SK-N-SH (cell line): ENCODE measurements at regions not wholly inside any gene's neighbourhood (a gene's known extent, or its start where the extent isn't known, plus 50 kb on each side); places are given as distances from the start of the nearest gene placed in this dataset.

Experiments used
- CTCF ChIA-PET: fragments of 300-600, 350-600 bp; formaldehyde crosslinking; extraction: SDS; loops from one replicate; lab custom pipeline; 2021; lab: Yijun Ruan, JAX
- POLR2A ChIA-PET: fragments of 350-600 bp; sonication (Branson Sonifier 250); formaldehyde crosslinking; extraction: SDS; loops from one replicate; lab custom pipeline; 2020; ENCODE audit warnings: antibody characterized with exemption, inconsistent platforms; lab: Yijun Ruan, JAX
- DNase-seq: peaks from one replicate; pipeline ENCODE4 v3.0.0; 2012
- H2AFZ ChIP-seq: fragments of 200-600 bp; sonication (generic); 2 replicates; pipeline ENCODE4 v1.8.1; 2016; ENCODE audit warnings: antibody characterized with exemption, mild to moderate bottlenecking, low read depth
- H3F3A ChIP-seq: fragments of 200-600 bp; sonication (generic); replicated peaks from 2 replicates; pipeline ENCODE3; 2016; ENCODE audit warnings: antibody characterized with exemption, mild to moderate bottlenecking; ENCODE audit not compliant: insufficient read depth
- H3K27ac ChIP-seq, 2 experiments: fragments of 200-500 bp in 1 of 2; fragments of 200-600 bp in 1 of 2; sonication (Bioruptor generic) in 1 of 2; sonication (generic), shearing (Covaris generic) in 1 of 2; 2 replicates each; pipeline versions ENCODE4 v1.5.1 to v1.6.1; 2014 to 2016; ENCODE audit warnings: low read depth in 2 of 2, inconsistent platforms in 1 of 2, low read length in 1 of 2, mild to moderate bottlenecking in 1 of 2, mixed read lengths in 1 of 2
- H3K27me3 ChIP-seq: fragments of 200-600 bp; sonication (generic), shearing (Covaris generic); 2 replicates; pipeline ENCODE4 v1.6.1; 2016; ENCODE audit warnings: mixed run types; ENCODE audit not compliant: insufficient read depth
- H3K36me3 ChIP-seq, 2 experiments: fragments of 200-500 bp in 1 of 2; fragments of 200-600 bp in 1 of 2; sonication (Bioruptor generic) in 1 of 2; sonication (generic) in 1 of 2; replicated peaks in 1 of 2; 2 replicates each; pipeline versions ENCODE3 to v1.5.1; 2014 to 2016; ENCODE audit warnings: low read length in 1 of 2, mild to moderate bottlenecking in 1 of 2; ENCODE audit not compliant: insufficient read depth in 2 of 2, control insufficient read depth in 1 of 2
- H3K4me1 ChIP-seq, 2 experiments: fragments of 200-500 bp in 1 of 2; fragments of 200-600 bp in 1 of 2; sonication (Bioruptor generic) in 1 of 2; sonication (generic), shearing (Covaris generic) in 1 of 2; 2 replicates each; pipeline versions ENCODE4 v1.5.1 to v1.6.1; 2014 to 2016; ENCODE audit warnings: low read depth in 1 of 2, low read length in 1 of 2, mixed run types in 1 of 2; ENCODE audit not compliant: insufficient read depth in 2 of 2, control insufficient read depth in 1 of 2
- H3K4me2 ChIP-seq: fragments of 200-600 bp; sonication (generic), shearing (Covaris generic); 2 replicates; pipeline ENCODE4 v1.6.1; 2017; ENCODE audit warnings: mixed run types
- H3K4me3 ChIP-seq, 2 experiments: fragments of 200-500 bp in 1 of 2; fragments of 200-600 bp in 1 of 2; sonication (Bioruptor generic) in 1 of 2; sonication (generic), shearing (Covaris generic) in 1 of 2; 2 replicates each; pipeline versions ENCODE4 v1.5.1 to v1.8.1; 2014 to 2016; ENCODE audit warnings: low read depth in 2 of 2, inconsistent platforms in 1 of 2, low read length in 1 of 2, mild to moderate bottlenecking in 1 of 2, mixed read lengths in 1 of 2, moderate library complexity in 1 of 2
- H3K79me2 ChIP-seq: fragments of 200-600 bp; sonication (generic); 2 replicates; pipeline ENCODE4 v1.8.1; 2017; ENCODE audit warnings: mild to moderate bottlenecking; ENCODE audit not compliant: insufficient read depth
- H3K9ac ChIP-seq: fragments of 200-600 bp; sonication (generic); 2 replicates; pipeline ENCODE4 v1.6.1; 2017; ENCODE audit warnings: mixed run types
- H3K9me2 ChIP-seq: fragments of 200-600 bp; sonication (generic); 2 replicates; pipeline ENCODE4 v1.6.1; 2017; ENCODE audit warnings: mixed run types
- H3K9me3 ChIP-seq: fragments of 200-600 bp; sonication (generic); 2 replicates; pipeline ENCODE4 v1.6.1; 2017; ENCODE audit warnings: mixed run types, mild to moderate bottlenecking, moderate library complexity
- H4K20me1 ChIP-seq: fragments of 200-600 bp; sonication (generic); 2 replicates; pipeline ENCODE4 v1.6.1; 2017; ENCODE audit warnings: mild to moderate bottlenecking, mixed run types; ENCODE audit not compliant: insufficient read depth
- CHD2 ChIP-seq: fragments of 150-350 bp; IDR thresholded peaks from 2 replicates; pipeline ENCODE4 v1.6.1; 2018; ENCODE audit warnings: low read length; ENCODE audit not compliant: partially characterized antibody
- CTCF ChIP-seq: fragments of 200-600 bp; sonication (generic); IDR thresholded peaks from 2 replicates; pipeline ENCODE4 v1.6.1; 2017; ENCODE audit warnings: antibody characterized with exemption, mild to moderate bottlenecking, moderate library complexity
- ELF1 ChIP-seq: IDR thresholded peaks from 2 replicates; pipeline ENCODE4 v1.4.0; 2012
- EZH2phosphoT487 ChIP-seq: fragments of 200-600 bp; sonication (generic); IDR thresholded peaks from 2 replicates; pipeline ENCODE4 v1.6.1; 2017; ENCODE audit warnings: low read depth, mixed run types, mild to moderate bottlenecking, antibody characterized with exemption, moderate library complexity, borderline replicate concordance
- FOSL2 ChIP-seq: IDR thresholded peaks from 2 replicates; pipeline ENCODE4 v1.4.0; 2012; ENCODE audit warnings: low read depth, mild to moderate bottlenecking, moderate library complexity, borderline replicate concordance
- FOXJ3 ChIP-seq: sonication (generic); formaldehyde crosslinking; IDR thresholded peaks from 2 replicates; pipeline ENCODE4 v1.5.1; 2020; ENCODE audit warnings: mild to moderate bottlenecking, missing genetic modification reagents
- GABPA ChIP-seq: IDR thresholded peaks from 2 replicates; pipeline ENCODE4 v1.4.0; 2012; ENCODE audit warnings: low read depth, mild to moderate bottlenecking
- GATA2 ChIP-seq: sonication (generic); formaldehyde crosslinking; IDR thresholded peaks from 2 replicates; pipeline ENCODE4 v1.5.0; 2020; ENCODE audit warnings: mild to moderate bottlenecking, missing genetic modification reagents
- MEF2A ChIP-seq: IDR thresholded peaks from 2 replicates; pipeline ENCODE4 v1.4.0; 2012; ENCODE audit warnings: low read depth, borderline replicate concordance
- NRF1 ChIP-seq: IDR thresholded peaks from 2 replicates; pipeline ENCODE4 v1.6.1; 2012; ENCODE audit warnings: low read depth, mild to moderate bottlenecking, low read length
- PBX3 ChIP-seq: IDR thresholded peaks from 2 replicates; pipeline ENCODE4; 2012
- RCOR1 ChIP-seq: fragments of 150-350 bp; IDR thresholded peaks from 2 replicates; pipeline ENCODE4 v1.6.1; 2017; ENCODE audit warnings: antibody characterized with exemption, low read length
- REST ChIP-seq: IDR thresholded peaks from 2 replicates; pipeline ENCODE4 v1.6.1; 2012; ENCODE audit warnings: mild to moderate bottlenecking, low read depth, low read length, moderate library complexity
- SIN3A ChIP-seq: IDR thresholded peaks from 2 replicates; pipeline ENCODE4 v1.6.1; 2012; ENCODE audit warnings: low read depth, mild to moderate bottlenecking, low read length, moderate library complexity, borderline replicate concordance
- TCF12 ChIP-seq: IDR thresholded peaks from 2 replicates; pipeline ENCODE4 v1.4.0; 2012
- TEAD4 ChIP-seq: IDR thresholded peaks from 2 replicates; pipeline ENCODE4 v1.4.0; 2012; ENCODE audit warnings: mild to moderate bottlenecking, borderline replicate concordance; ENCODE audit not compliant: insufficient read depth
- USF1 ChIP-seq: IDR thresholded peaks from 2 replicates; pipeline ENCODE4 v1.4.0; 2012; ENCODE audit warnings: low read depth, borderline replicate concordance
- USF2 ChIP-seq: fragments of 150-350 bp; IDR thresholded peaks from 2 replicates; pipeline ENCODE4 v1.6.1; 2017; ENCODE audit warnings: antibody characterized with exemption, low read length, low read depth, borderline replicate concordance
- WGBS: methylation state at CpG from one replicate; pipeline ENCODE4 v1.1.6; 2017; ENCODE audit warnings: low lambda C conversion rate; 5-methylcytosine and 5-hydroxymethylcytosine counted together

- TF ChIP-seq REST (no peak), TCF12 (no peak)
These were observed 348.8 kb upstream of the SETBP1 start (continued) for GRCh38 chr18:44331656-44332570.

GRCh38 chr18:44341759-44342158 lies 338.9 kb upstream of the SETBP1 start:
- no peaks in the 10 kb centered on the region for H3K4me1 ChIP-seq
- H4K20me1 ChIP-seq, result no peaks in the 10 kb centered on the region
- H3K27me3 ChIP-seq, result no peaks in the 10 kb centered on the region
- no peak overlapping the region for H2AFZ ChIP-seq
- no peaks in the 10 kb centered on the region for H3K36me3 ChIP-seq
- H3K9me3 ChIP-seq, result peaks cover 14% of the 10 kb centered on the region
- no peak overlapping the region for H3K4me3 ChIP-seq
- no peaks in the 10 kb centered on the region for H3F3A ChIP-seq
- DNase-seq, result no peak
- WGBS, result 50% methylated on average over 1 of the region's 1 CpG
- CTCF ChIA-PET, result no interaction called here
- H3K9me2 ChIP-seq, result no peaks in the 10 kb centered on the region
- no peaks in the 10 kb centered on the region for H3K79me2 ChIP-seq
- H3K9ac ChIP-seq, result no peak overlapping the region
- H3K27ac ChIP-seq, result no peak overlapping the region
- POLR2A ChIA-PET, result no interaction called here
- no peak overlapping the region for H3K4me2 ChIP-seq
- TF ChIP-seq NRF1, result no peak
- no peak for TF ChIP-seq RCOR1
- no peak for TF ChIP-seq EZH2phosphoT487
- TF ChIP-seq USF1, result no peak
- no peak for TF ChIP-seq GABPA
- no peak for TF ChIP-seq ELF1
- no peak for TF ChIP-seq MEF2A
- no peak for TF ChIP-seq TEAD4
- TF ChIP-seq FOSL2, result no peak
- no peak for TF ChIP-seq GATA2 (CRISPR knock-in tag)
- TF ChIP-seq SIN3A, result no peak
- TF ChIP-seq CHD2, result no peak
- no peak for TF ChIP-seq REST
- no peak for TF ChIP-seq CTCF
- no peak for TF ChIP-seq PBX3
- no peak for TF ChIP-seq USF2
- TF ChIP-seq FOXJ3 (CRISPR knock-in tag), result no peak
